Central memory CD8-positive, alpha-beta T cell (primary cell): ENCODE measurements at regions not wholly inside any gene's neighbourhood (a gene's known extent, or its start where the extent isn't known, plus 50 kb on each side); places are given as distances from the start of the nearest gene placed in this dataset.
"Not testable (repeated sequence)": the region's sequence is repeated elsewhere in the genome, so short reads cannot be mapped to it uniquely, and the experiment has no call there.

ENCODE experiments used
- ATAC-seq: fragments of 150-1000 bp; cut with Tn5 transposase; replicated peaks from 2 replicates; pipeline ENCODE4 v1.10.0; 2022; ENCODE audit warnings: mild to moderate bottlenecking, moderate FRiP score, moderate number of reproducible peaks; ENCODE audit not compliant: poor library complexity, severe bottlenecking; ENCODE audit errors: extremely low read depth
- DNase-seq, 2 donors: peaks; one replicate each; pipeline ENCODE4 v3.0.0; 2021; ENCODE audit warnings: low spot score in 2 of 2
- H3K27ac Mint-ChIP-seq: one replicate; pipeline ENCODE4 v1.8.0; 2022; ENCODE audit warnings: low read depth, mild to moderate bottlenecking, moderate library complexity, mixed read lengths
- H3K27me3 Mint-ChIP-seq: one replicate; pipeline ENCODE4 v1.8.0; 2022; ENCODE audit warnings: mixed read lengths
- H3K36me3 Mint-ChIP-seq: one replicate; pipeline ENCODE4 v1.8.0; 2022; ENCODE audit warnings: mild to moderate bottlenecking, moderate library complexity, mixed read lengths; ENCODE audit not compliant: insufficient read depth
- H3K4me1 Mint-ChIP-seq: one replicate; pipeline ENCODE4 v1.8.0; 2022; ENCODE audit warnings: mixed read lengths
- H3K4me3 Mint-ChIP-seq: one replicate; pipeline ENCODE4 v1.8.0; 2022; ENCODE audit warnings: mild to moderate bottlenecking, moderate library complexity, mixed read lengths
- H3K9me3 Mint-ChIP-seq: one replicate; pipeline ENCODE4 v1.8.0; 2022; ENCODE audit warnings: mixed read lengths

GRCh38 chr11:82225930-82226329 lies 507.7 kb downstream of the FAM181B start:
- DNase-seq, result no peak
- no peak for ATAC-seq
- H3K4me3 Mint-ChIP-seq, result no peak overlapping the region
- no peaks in the 10 kb centered on the region for H3K27me3 Mint-ChIP-seq
- H3K9me3 Mint-ChIP-seq, result no peaks in the 10 kb centered on the region
- no peaks in the 10 kb centered on the region for H3K4me1 Mint-ChIP-seq
- H3K36me3 Mint-ChIP-seq, result no peaks in the 10 kb centered on the region
- H3K27ac Mint-ChIP-seq, result no peak overlapping the region

GRCh38 chr11:82225502-82225901 lies 508.2 kb downstream of the FAM181B start:
- no peak for DNase-seq
- H3K9me3 Mint-ChIP-seq, result no peaks in the 10 kb centered on the region
- no peak for ATAC-seq
- no peak overlapping the region for H3K27ac Mint-ChIP-seq
- H3K4me3 Mint-ChIP-seq, result no peak overlapping the region
- H3K36me3 Mint-ChIP-seq, result no peaks in the 10 kb centered on the region
- H3K27me3 Mint-ChIP-seq, result no peaks in the 10 kb centered on the region
- H3K4me1 Mint-ChIP-seq, result no peaks in the 10 kb centered on the region

- Mint-ChIP-seq H3K27ac (no peak overlapping the region), H3K4me3 (no peak overlapping the region), H3K36me3 (no peaks in the 10 kb centered on the region), H3K4me1 (no peaks in the 10 kb centered on the region), H3K9me3 (no peaks in the 10 kb centered on the region), H3K27me3 (no peaks in the 10 kb centered on the region)
- ATAC-seq (no peak), DNase-seq (no peak)
These were observed 516.6 kb downstream of the FAM181B start for GRCh38 chr11:82216927-82217570.

GRCh38 chr11:82210011-82210410 lies 523.7 kb downstream of the FAM181B start:
- ATAC-seq, result no peak
- Mint-ChIP-seq H3K27ac (no peak overlapping the region), H3K27me3 (no peaks in the 10 kb centered on the region), H3K36me3 (no peaks in the 10 kb centered on the region), H3K9me3 (no peaks in the 10 kb centered on the region), H3K4me1 (no peaks in the 10 kb centered on the region), H3K4me3 (no peak overlapping the region)
- DNase-seq, result no peak

GRCh38 chr11:82195283-82195682 lies 538.4 kb downstream of the FAM181B start:
- DNase-seq (no peak), ATAC-seq (no peak)
- H3K4me1 Mint-ChIP-seq, result no peaks in the 10 kb centered on the region
- H3K27ac Mint-ChIP-seq, result no peak overlapping the region
- no peaks in the 10 kb centered on the region for H3K9me3 Mint-ChIP-seq
- no peaks in the 10 kb centered on the region for H3K27me3 Mint-ChIP-seq
- no peak overlapping the region for H3K4me3 Mint-ChIP-seq
- no peaks in the 10 kb centered on the region for H3K36me3 Mint-ChIP-seq

- H3K4me3 Mint-ChIP-seq, result no peak overlapping the region
- no peak for DNase-seq
These were observed 539.1 kb downstream of the FAM181B start for GRCh38 chr11:82194521-82194920.

GRCh38 chr11:82191695-82192094 lies 542.0 kb downstream of the FAM181B start:
- Mint-ChIP-seq H3K4me3 (no peak overlapping the region), H3K27me3 (no peaks in the 10 kb centered on the region), H3K4me1 (no peaks in the 10 kb centered on the region), H3K9me3 (no peaks in the 10 kb centered on the region), H3K36me3 (no peaks in the 10 kb centered on the region), H3K27ac (no peak overlapping the region)
- ATAC-seq (no peak), DNase-seq (no peak)

More at GRCh38 chr11:82194521-82194920, 539.1 kb downstream of the FAM181B start:
- Mint-ChIP-seq H3K27me3 (no peaks in the 10 kb centered on the region), H3K36me3 (no peaks in the 10 kb centered on the region), H3K27ac (no peak overlapping the region), H3K4me1 (no peaks in the 10 kb centered on the region), H3K9me3 (no peaks in the 10 kb centered on the region)
- no peak for ATAC-seq

- Mint-ChIP-seq H3K27me3 (no peaks in the 10 kb centered on the region), H3K9me3 (no peaks in the 10 kb centered on the region), H3K4me1 (no peaks in the 10 kb centered on the region), H3K4me3 (no peak overlapping the region), H3K36me3 (no peaks in the 10 kb centered on the region), H3K27ac (no peak overlapping the region)
- DNase-seq (no peak), ATAC-seq (no peak)
These were observed 547.7 kb downstream of the FAM181B start for GRCh38 chr11:82185925-82186324.

- Mint-ChIP-seq H3K27ac (no peak overlapping the region), H3K27me3 (no peaks in the 10 kb centered on the region), H3K4me3 (no peak overlapping the region), H3K4me1 (no peaks in the 10 kb centered on the region), H3K36me3 (no peaks in the 10 kb centered on the region), H3K9me3 (no peaks in the 10 kb centered on the region)
- ATAC-seq, result no peak
- no peak for DNase-seq
These were observed 548.7 kb downstream of the FAM181B start for GRCh38 chr11:82184966-82185365.

- H3K4me3 Mint-ChIP-seq, result no peak overlapping the region
- no peaks in the 10 kb centered on the region for H3K27me3 Mint-ChIP-seq
- ATAC-seq (no peak), DNase-seq (no peak)
- H3K27ac Mint-ChIP-seq, result no peak overlapping the region
- H3K36me3 Mint-ChIP-seq, result no peaks in the 10 kb centered on the region
- no peaks in the 10 kb centered on the region for H3K4me1 Mint-ChIP-seq
- H3K9me3 Mint-ChIP-seq, result no peaks in the 10 kb centered on the region
These were observed 550.3 kb downstream of the FAM181B start for GRCh38 chr11:82183346-82183745.

GRCh38 chr11:82182697-82183096 lies 551.0 kb downstream of the FAM181B start:
- not testable (repeated sequence) for DNase-seq, H3K4me1 Mint-ChIP-seq, H3K27ac Mint-ChIP-seq, H3K4me3 Mint-ChIP-seq, H3K9me3 Mint-ChIP-seq, ATAC-seq, H3K27me3 Mint-ChIP-seq, H3K36me3 Mint-ChIP-seq

- not testable (repeated sequence) for H3K9me3 Mint-ChIP-seq
These were observed 551.9 kb downstream of the FAM181B start for GRCh38 chr11:82181796-82182195.

GRCh38 chr11:82176945-82177344 lies 556.7 kb downstream of the FAM181B start:
- DNase-seq (no peak), ATAC-seq (no peak)
- no peak overlapping the region for H3K27ac Mint-ChIP-seq
- no peaks in the 10 kb centered on the region for H3K27me3 Mint-ChIP-seq
- H3K4me3 Mint-ChIP-seq, result no peak overlapping the region
- H3K36me3 Mint-ChIP-seq, result no peaks in the 10 kb centered on the region
- no peaks in the 10 kb centered on the region for H3K4me1 Mint-ChIP-seq
- H3K9me3 Mint-ChIP-seq, result no peaks in the 10 kb centered on the region

More at GRCh38 chr11:82181796-82182195, 551.9 kb downstream of the FAM181B start:
- H3K4me3 Mint-ChIP-seq, H3K27ac Mint-ChIP-seq, ATAC-seq, DNase-seq, H3K36me3 Mint-ChIP-seq, H3K27me3 Mint-ChIP-seq, H3K4me1 Mint-ChIP-seq: not testable (repeated sequence)
